T-cell (primary cell): ENCODE measurements at regions not wholly inside any gene's neighbourhood (a gene's known extent, or its start where the extent isn't known, plus 50 kb on each side); places are given as distances from the start of the nearest gene placed in this dataset.

Experiments
- ATAC-seq, 4 experiments: fragments of 200-7000 bp in 3 of 4; fragments of 150-1000 bp in 1 of 4; cut with Tn5 transposase; replicated peaks in 1 of 4; 1 replicate in 3 of 4; 2 replicates in 1 of 4; pipeline ENCODE4 v1.10.0; 2021; ENCODE audit warnings: moderate library complexity in 3 of 4, mild to moderate bottlenecking in 2 of 4, moderate number of reproducible peaks in 1 of 4
- CTCF ChIA-PET, 2 donors: fragments of 300-600 bp; sonication (Branson Sonifier 250); formaldehyde crosslinking; loops; one replicate each; lab custom pipeline; 2022; ENCODE audit warnings: antibody characterized with exemption in 2 of 2; lab: Charles Lee
- POLR2A ChIA-PET, 2 donors: fragments of 300-600 bp; sonication (Branson Sonifier 250); formaldehyde crosslinking; loops; one replicate each; lab custom pipeline; 2022; ENCODE audit warnings: antibody characterized with exemption in 2 of 2; lab: Charles Lee
- DNase-seq, 35 experiments: peaks; one replicate each; pipeline versions ENCODE4 v3.0.0 to v3.0.0-alpha.2; 2013 to 2023
- H3K27ac ChIP-seq: one replicate; pipeline ENCODE4 v1.5.1; 2013; ENCODE audit warnings: low read length
- H3K27me3 ChIP-seq, 2 experiments: replicated peaks in 1 of 2; 1 replicate in 1 of 2; 2 replicates in 1 of 2; pipeline versions ENCODE4 v1.6.1 to v1.7.0; 2013; ENCODE audit warnings: low read length in 1 of 2, mixed read lengths in 1 of 2; ENCODE audit not compliant: control insufficient read depth in 2 of 2, insufficient read depth in 2 of 2; ENCODE audit errors: extremely low read depth in 1 of 2
- H3K36me3 ChIP-seq, 2 donors: 1 replicate in 1 of 2; 2 replicates in 1 of 2; pipeline versions ENCODE4 v1.6.1 to v1.7.0; 2013; ENCODE audit warnings: low read length in 1 of 2; ENCODE audit not compliant: control insufficient read depth in 2 of 2, insufficient read depth in 1 of 2; ENCODE audit errors: extremely low read depth in 1 of 2
- H3K4me1 ChIP-seq, 2 experiments: 1 replicate in 1 of 2; 2 replicates in 1 of 2; pipeline versions ENCODE4 v1.6.1 to v1.7.0; 2013; ENCODE audit warnings: low read length in 2 of 2, mixed read lengths in 1 of 2; ENCODE audit not compliant: insufficient read depth in 2 of 2, control insufficient read depth in 1 of 2; ENCODE audit errors: extremely low read depth in 1 of 2
- H3K4me3 ChIP-seq, 2 donors: 1 replicate in 1 of 2; 2 replicates in 1 of 2; pipeline versions ENCODE4 v1.5.1 to v1.7.0; 2013; ENCODE audit warnings: mild to moderate bottlenecking in 2 of 2, low read length in 1 of 2, moderate library complexity in 1 of 2; ENCODE audit not compliant: control insufficient read depth in 1 of 2; ENCODE audit errors: extremely low read depth in 1 of 2
- H3K9me3 ChIP-seq: 2 replicates; pipeline ENCODE4 v1.7.0; 2013
- H3K27ac Mint-ChIP-seq, 2 donors: one replicate each; pipeline ENCODE4 v1.8.0; 2020 to 2021; ENCODE audit warnings: mild to moderate bottlenecking in 2 of 2, mixed read lengths in 2 of 2
- H3K27me3 Mint-ChIP-seq, 2 donors: one replicate each; pipeline ENCODE4 v1.8.0; 2021 to 2022; ENCODE audit warnings: mixed read lengths in 2 of 2
- H3K36me3 Mint-ChIP-seq: one replicate; pipeline ENCODE4 v1.8.0; 2021; ENCODE audit warnings: mixed read lengths
- H3K4me1 Mint-ChIP-seq, 3 donors: one replicate each; pipeline ENCODE4 v1.8.0; 2020 to 2022; ENCODE audit warnings: mixed read lengths in 3 of 3, mild to moderate bottlenecking in 1 of 3
- H3K4me3 Mint-ChIP-seq, 3 donors: one replicate each; pipeline ENCODE4 v1.8.0; 2020 to 2022; ENCODE audit warnings: mild to moderate bottlenecking in 3 of 3, mixed read lengths in 3 of 3, moderate library complexity in 3 of 3
- H3K9me3 Mint-ChIP-seq, 3 donors: one replicate each; pipeline ENCODE4 v1.8.0; 2020 to 2022; ENCODE audit warnings: mixed read lengths in 3 of 3
- WGBS: methylation state at CpG from one replicate; pipeline ENCODE4 v1.1.5; 2013; ENCODE audit warnings: missing lambda C conversion rate; ENCODE audit not compliant: insufficient coverage; 5-methylcytosine and 5-hydroxymethylcytosine counted together

- H3K36me3 ChIP-seq: no peaks in the 10 kb centered on the region
- H3K9me3 ChIP-seq: no peaks in the 10 kb centered on the region
- Mint-ChIP-seq H3K36me3 (peaks cover 8% of the 10 kb centered on the region), H3K4me3 (no peak overlapping the region), H3K27ac (no peak overlapping the region), H3K4me1 (no peaks in the 10 kb centered on the region), H3K27me3 (peaks cover 3 to 4% of the 10 kb centered on the region in 2 donors), H3K9me3 (peaks cover 19 to 61% (median 35%) of the 10 kb centered on the region in 3 donors)
- no peaks in the 10 kb centered on the region for H3K4me1 ChIP-seq
- no peak for ATAC-seq
- H3K27me3 ChIP-seq: peaks cover 0 to 2% of the 10 kb centered on the region in 2 experiments
- no peak for DNase-seq
- no peak overlapping the region for H3K4me3 ChIP-seq
- no peak overlapping the region for H3K27ac ChIP-seq
- CTCF ChIA-PET: no interaction called here
- POLR2A ChIA-PET: no interaction called here
These were observed 56.3 kb upstream of the SPEF2 start for GRCh38 chr5:35561396-35561795.

GRCh38 chr5:35557748-35558147 lies 59.9 kb upstream of the SPEF2 start:
- Mint-ChIP-seq H3K4me1 (no peaks in the 10 kb centered on the region), H3K36me3 (peaks cover 8% of the 10 kb centered on the region), H3K27ac (no peak overlapping the region), H3K9me3 (peaks cover 12 to 51% (median 30%) of the 10 kb centered on the region in 3 donors), H3K27me3 (peaks cover 4 to 8% of the 10 kb centered on the region in 2 donors), H3K4me3 (no peak overlapping the region)
- CTCF ChIA-PET: no interaction called here
- H3K9me3 ChIP-seq: no peaks in the 10 kb centered on the region
- no peaks in the 10 kb centered on the region for H3K4me1 ChIP-seq
- H3K27me3 ChIP-seq: no peaks in the 10 kb centered on the region
- no peaks in the 10 kb centered on the region for H3K36me3 ChIP-seq
- no CpG with 5 or more reads among the region's 1 CpG for WGBS
- POLR2A ChIA-PET: no interaction called here
- DNase-seq (no peak), ATAC-seq (no peak)
- H3K27ac ChIP-seq: no peak overlapping the region
- no peak overlapping the region for H3K4me3 ChIP-seq

- Mint-ChIP-seq H3K4me3 (no peak overlapping the region), H3K36me3 (peaks cover 8% of the 10 kb centered on the region), H3K27me3 (peaks cover 0 to 8% of the 10 kb centered on the region in 2 donors), H3K4me1 (no peaks in the 10 kb centered on the region), H3K9me3 (peaks cover 8 to 46% (median 26%) of the 10 kb centered on the region in 3 donors), H3K27ac (no peak overlapping the region)
- DNase-seq (no peak), ATAC-seq (no peak)
- ChIA-PET POLR2A (no interaction called here), CTCF (no interaction called here)
- WGBS: no CpG with 5 or more reads among the region's 2 CpGs
- no peaks in the 10 kb centered on the region for H3K9me3 ChIP-seq
- H3K27ac ChIP-seq: no peak overlapping the region
- H3K27me3 ChIP-seq: no peaks in the 10 kb centered on the region
- no peaks in the 10 kb centered on the region for H3K4me1 ChIP-seq
- no peak overlapping the region for H3K4me3 ChIP-seq
- H3K36me3 ChIP-seq: no peaks in the 10 kb centered on the region
These were observed 60.5 kb upstream of the SPEF2 start for GRCh38 chr5:35557199-35557598.

DNA sequence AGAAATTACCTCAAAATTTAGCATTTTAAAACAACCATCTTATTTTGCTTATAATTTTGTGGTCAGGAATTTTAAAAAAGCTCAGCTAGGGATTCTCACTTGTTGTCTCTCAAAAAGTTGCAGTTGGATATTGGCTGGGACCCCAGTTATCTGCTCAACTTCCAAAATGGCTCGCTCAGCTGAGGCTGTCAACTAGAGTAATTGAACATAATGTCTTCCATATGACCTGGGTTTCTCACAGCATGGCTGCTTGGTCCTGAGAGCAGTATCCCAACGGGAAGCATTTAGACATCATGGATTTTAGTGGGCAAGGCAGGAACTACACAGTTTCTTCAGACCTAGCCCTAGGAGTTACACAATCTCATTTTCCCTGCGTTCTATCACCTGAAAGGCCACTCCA lies 63.6 kb upstream of the SPEF2 start:
- no peak overlapping the region for H3K27ac ChIP-seq
- Mint-ChIP-seq H3K27ac (no peak overlapping the region), H3K36me3 (peaks cover 2% of the 10 kb centered on the region), H3K9me3 (peaks cover 8 to 31% (median 21%) of the 10 kb centered on the region in 3 donors), H3K27me3 (peaks cover 3 to 5% of the 10 kb centered on the region in 2 donors), H3K4me1 (no peaks in the 10 kb centered on the region), H3K4me3 (no peak overlapping the region)
- DNase-seq (no peak), ATAC-seq (no peak)
- ChIA-PET POLR2A (no interaction called here), CTCF (no interaction called here)
- no peaks in the 10 kb centered on the region for H3K27me3 ChIP-seq
- no peak overlapping the region for H3K4me3 ChIP-seq
- no peaks in the 10 kb centered on the region for H3K4me1 ChIP-seq
- 45% methylated on average over 1 of the region's 3 CpGs for WGBS
- H3K9me3 ChIP-seq: no peaks in the 10 kb centered on the region
- H3K36me3 ChIP-seq: no peaks in the 10 kb centered on the region

GRCh38 chr5:35545190-35545589 lies 72.5 kb upstream of the SPEF2 start:
- Histone ChIP-seq H3K4me1 (no peaks in the 10 kb centered on the region), H3K9me3 (no peaks in the 10 kb centered on the region), H3K4me3 (no peak overlapping the region), H3K27me3 (peaks cover 0 to 4% of the 10 kb centered on the region in 2 experiments), H3K27ac (no peak overlapping the region), H3K36me3 (no peaks in the 10 kb centered on the region)
- ChIA-PET CTCF (no interaction called here), POLR2A (no interaction called here)
- Mint-ChIP-seq H3K27me3 (peaks cover 8 to 20% of the 10 kb centered on the region in 2 donors), H3K4me1 (peaks cover 0 to 5% (median 1%) of the 10 kb centered on the region in 3 donors), H3K36me3 (no peaks in the 10 kb centered on the region), H3K9me3 (peaks cover 3 to 5% (median 3%) of the 10 kb centered on the region in 3 donors), H3K27ac (no peak overlapping the region), H3K4me3 (no peak overlapping the region)
- no peak for DNase-seq
- ATAC-seq: no peak
- WGBS: 61% methylated on average over 3 of the region's 4 CpGs

- no peak overlapping the region for H3K27ac Mint-ChIP-seq
- CTCF ChIA-PET: no interaction called here
- no peak overlapping the region for H3K4me3 Mint-ChIP-seq
- H3K9me3 Mint-ChIP-seq: peaks cover 3 to 5% (median 3%) of the 10 kb centered on the region in 3 donors
- H3K36me3 Mint-ChIP-seq: no peaks in the 10 kb centered on the region
- POLR2A ChIA-PET: no interaction called here
- ATAC-seq (no peak), DNase-seq (no peak)
- no peaks in the 10 kb centered on the region for H3K9me3 ChIP-seq
- H3K4me1 Mint-ChIP-seq: peaks cover 0 to 5% (median 1%) of the 10 kb centered on the region in 3 donors
- H3K4me3 ChIP-seq: no peak overlapping the region
- no peaks in the 10 kb centered on the region for H3K4me1 ChIP-seq
- H3K27me3 Mint-ChIP-seq: peaks cover 8 to 20% of the 10 kb centered on the region in 2 donors
- H3K36me3 ChIP-seq: no peaks in the 10 kb centered on the region
- WGBS: no CpG with 5 or more reads among the region's 1 CpG
- no peak overlapping the region for H3K27ac ChIP-seq
- peaks cover 0 to 4% of the 10 kb centered on the region in 2 experiments for H3K27me3 ChIP-seq
These were observed 74.3 kb upstream of the SPEF2 start for GRCh38 chr5:35543408-35543807.

DNA sequence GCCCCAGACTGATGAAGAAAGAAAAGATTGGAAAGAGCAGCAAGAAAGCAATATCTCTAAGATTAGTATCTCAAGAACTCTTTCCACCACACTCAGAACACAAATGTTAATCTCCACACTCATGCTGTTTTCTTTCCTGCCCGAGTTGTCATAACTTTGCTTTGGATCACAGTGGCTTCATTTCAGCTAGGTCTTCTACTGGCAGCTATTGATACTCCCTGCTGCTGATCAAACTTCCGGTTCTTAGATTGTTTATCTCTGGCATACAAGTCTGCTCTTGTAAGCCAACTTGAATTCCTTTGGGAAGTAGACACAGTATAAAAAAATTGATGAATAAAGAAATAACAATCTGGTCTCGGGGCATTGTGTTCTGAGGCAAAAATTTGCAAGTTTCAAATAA lies 77.7 kb upstream of the SPEF2 start:
- DNase-seq (no peak), ATAC-seq (no peak)
- no peak overlapping the region for H3K27ac ChIP-seq
- H3K27me3 ChIP-seq: no peaks in the 10 kb centered on the region
- H3K27me3 Mint-ChIP-seq: peaks cover 2 to 8% of the 10 kb centered on the region in 2 donors
- ChIA-PET POLR2A (no interaction called here), CTCF (interaction anchor here in 1 of 2 donors (0.5 kb wide), 1 partner anchor 57 kb away, joined by 3 read pairs; no protein-coding TSS in a partner anchor)
- no peak overlapping the region for H3K4me3 ChIP-seq
- H3K9me3 ChIP-seq: no peaks in the 10 kb centered on the region
- H3K9me3 Mint-ChIP-seq: peaks cover 3 to 5% (median 3%) of the 10 kb centered on the region in 3 donors
- no peaks in the 10 kb centered on the region for H3K36me3 Mint-ChIP-seq
- H3K4me1 Mint-ChIP-seq: no peaks in the 10 kb centered on the region
- H3K27ac Mint-ChIP-seq: no peak overlapping the region
- no peak overlapping the region for H3K4me3 Mint-ChIP-seq
- H3K4me1 ChIP-seq: no peaks in the 10 kb centered on the region
- no peaks in the 10 kb centered on the region for H3K36me3 ChIP-seq
- no CpG with 5 or more reads among the region's 3 CpGs for WGBS
